NOMO-1 treated with DMSO at 0.1 percent for 48 hours (cell line): ENCODE measurements at regions not wholly inside any gene's neighbourhood (a gene's known extent, or its start where the extent isn't known, plus 50 kb on each side); places are given as distances from the start of the nearest gene placed in this dataset.

Experiments used
- DNase-seq: peaks from one replicate; lab custom pipeline; 2025; ENCODE audit not compliant: unreplicated experiment; lab: John Stamatoyannopoulos, UW

DNA sequence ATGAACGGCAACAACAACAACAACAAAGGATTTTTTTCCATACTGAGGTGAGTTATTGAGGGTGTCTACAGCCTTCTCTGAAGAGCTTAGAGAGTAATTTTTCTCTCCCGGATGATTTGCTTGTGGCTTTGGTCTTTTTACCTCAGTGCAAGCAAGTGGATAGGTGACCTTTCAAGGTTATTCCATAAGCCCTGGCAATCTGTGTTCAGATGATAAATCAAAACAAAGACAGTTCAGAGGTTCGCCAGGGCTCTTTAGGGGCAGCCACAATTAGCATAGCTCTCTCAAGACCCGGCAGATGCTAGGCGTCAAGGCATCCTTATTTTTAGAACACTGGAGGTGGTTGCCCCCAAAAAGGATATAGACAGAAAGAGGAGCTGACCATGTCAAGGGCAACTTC lies 417.9 kb upstream of the C9orf72 start:
- DNase-seq = no peak

DNA sequence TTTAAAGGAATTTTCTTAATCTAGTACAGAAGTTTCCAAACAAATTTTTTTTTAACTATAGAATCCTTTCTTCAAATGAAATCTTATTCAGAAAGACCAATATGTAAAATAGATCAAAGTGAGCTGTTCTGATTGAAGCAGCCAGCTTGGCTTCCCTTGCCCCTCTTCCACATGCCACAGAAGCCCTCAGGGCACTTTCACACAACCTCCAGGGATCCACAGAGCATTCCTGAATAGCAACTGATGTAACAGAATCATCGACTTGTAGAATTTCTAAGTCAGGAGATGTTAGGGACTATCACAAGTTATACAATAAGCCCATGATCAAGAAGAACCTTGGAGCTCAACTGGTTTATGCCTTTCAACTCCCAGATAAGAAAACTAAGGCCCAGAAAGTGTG lies 427.8 kb upstream of the C9orf72 start:
- DNase-seq = no peak

DNA sequence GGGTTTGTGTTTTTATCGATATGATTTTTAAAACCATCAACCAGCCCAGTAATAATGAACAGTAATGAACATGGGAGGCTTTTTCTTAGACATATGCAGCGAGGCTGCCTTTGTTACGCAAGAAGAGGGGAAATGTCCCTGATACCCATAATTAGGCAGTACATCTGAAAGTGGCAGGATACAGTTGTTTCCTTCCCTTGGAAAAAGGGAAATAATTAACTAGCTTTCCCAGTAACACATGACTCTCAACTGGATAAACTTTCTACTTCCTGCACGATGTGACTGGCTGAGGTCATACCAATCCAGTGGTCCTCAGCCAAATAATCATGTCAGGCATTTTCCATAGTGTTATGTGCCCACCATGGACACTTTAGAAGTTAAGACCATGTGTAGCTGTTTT lies 431.6 kb upstream of the C9orf72 start:
- DNase-seq = no peak

DNA sequence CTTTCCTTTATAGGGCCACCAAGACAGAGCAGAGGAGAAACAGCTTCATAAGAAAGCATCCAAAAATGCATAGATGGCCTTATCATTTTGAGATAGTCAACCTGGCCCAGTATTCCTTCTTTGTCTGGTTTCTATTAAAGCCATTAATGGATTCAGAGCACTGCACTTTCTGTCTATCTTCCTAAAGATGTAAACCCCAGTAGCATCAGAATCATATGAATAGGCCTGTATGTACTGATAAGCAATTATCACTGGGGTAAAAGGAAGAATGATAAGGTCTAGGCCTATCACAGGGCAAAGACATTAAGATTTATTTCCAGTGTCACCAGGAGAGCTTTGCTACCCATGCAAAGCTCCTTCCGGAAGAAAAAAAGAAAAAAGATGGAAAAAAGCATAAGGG lies 432.5 kb upstream of the C9orf72 start:
- DNase-seq = no peak

DNA sequence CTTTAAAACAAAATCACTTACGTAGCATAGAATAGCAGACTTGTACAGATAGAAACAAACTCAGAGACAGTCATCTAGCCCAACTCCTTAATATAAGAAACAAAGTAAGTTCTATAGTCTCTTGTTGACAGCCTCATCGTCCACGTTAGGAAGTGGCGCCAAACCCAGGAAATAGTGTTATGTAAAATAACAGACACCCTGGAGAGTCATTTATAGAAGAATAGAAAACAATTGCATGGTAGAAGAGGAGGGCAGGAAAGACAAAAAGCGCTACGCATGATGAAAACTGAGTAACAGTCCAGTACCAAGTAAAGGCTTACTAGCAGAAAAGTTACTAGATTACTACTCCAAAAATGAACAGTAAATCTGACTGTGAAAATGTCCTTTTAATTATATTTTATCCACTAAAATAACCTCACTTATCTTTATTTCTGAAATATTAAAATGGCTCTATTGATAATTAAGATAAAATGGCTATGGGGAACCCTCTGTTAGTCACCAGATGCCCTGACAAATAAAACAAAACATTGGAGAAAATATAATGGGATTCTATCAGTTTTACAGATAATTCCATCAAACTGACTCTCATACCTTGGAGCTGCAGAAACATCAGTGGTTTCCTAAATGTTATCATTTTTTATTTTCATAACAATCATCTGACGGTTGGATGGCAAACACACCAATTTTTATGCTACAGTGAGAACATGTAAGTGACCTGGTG lies 434.0 kb upstream of the C9orf72 start:
- no peak for DNase-seq

DNA sequence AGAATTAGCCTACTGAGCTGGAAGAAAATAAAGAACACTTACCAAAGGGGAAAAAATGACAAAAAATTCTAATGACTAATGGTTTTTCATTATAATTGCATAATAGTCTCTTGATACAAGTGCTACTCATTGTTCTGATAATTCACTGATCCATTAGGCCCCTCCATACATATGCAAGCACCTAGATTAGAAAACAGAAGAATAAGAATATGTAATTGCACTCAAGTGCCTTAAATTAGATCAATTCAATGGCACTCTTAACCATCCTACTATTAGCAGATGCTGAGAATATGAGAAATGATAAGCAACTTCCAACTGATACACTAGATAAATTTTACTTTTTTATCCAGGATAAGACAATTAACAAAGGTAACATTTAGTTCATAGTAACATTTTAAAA lies 440.9 kb upstream of the C9orf72 start:
- no peak for DNase-seq

DNA sequence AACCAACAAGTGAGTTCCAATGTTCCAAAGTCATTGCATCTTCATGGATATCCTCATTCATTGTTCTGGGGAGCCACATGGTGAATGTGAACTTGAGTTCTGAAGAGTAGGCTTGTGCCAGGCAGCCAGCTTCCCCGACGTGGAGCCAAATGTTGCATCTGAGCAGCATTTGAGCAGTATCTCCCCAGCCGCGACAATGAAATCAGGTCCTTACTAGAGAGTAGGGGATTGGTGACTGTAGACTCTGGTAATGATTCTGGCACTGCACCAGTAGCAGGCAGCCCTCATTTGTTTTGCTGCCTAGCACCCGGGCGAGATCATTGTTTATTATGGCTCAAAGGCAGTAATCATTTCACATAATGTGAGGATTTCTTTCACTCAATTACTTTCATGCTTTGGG lies 451.4 kb upstream of the C9orf72 start:
- DNase-seq = no peak

DNA sequence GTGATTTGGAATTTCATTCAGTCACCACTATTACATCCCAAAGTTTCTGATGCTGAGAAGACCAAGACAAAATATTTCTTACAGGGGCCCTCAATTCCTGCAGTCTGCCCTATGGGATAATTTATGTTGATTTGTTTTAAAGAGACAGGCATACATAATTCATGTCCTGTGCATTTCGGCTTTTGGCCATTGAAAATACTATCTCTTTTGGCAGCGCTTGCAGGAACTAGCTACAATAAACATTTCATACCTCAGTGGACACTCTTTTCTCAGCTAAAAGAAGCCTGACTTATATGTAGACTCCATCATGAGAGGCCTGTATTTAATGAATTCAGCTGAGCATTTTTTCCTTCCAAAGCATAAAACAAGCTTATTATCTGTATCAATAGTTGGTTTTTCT lies 451.9 kb upstream of the C9orf72 start:
- DNase-seq = no peak

DNA sequence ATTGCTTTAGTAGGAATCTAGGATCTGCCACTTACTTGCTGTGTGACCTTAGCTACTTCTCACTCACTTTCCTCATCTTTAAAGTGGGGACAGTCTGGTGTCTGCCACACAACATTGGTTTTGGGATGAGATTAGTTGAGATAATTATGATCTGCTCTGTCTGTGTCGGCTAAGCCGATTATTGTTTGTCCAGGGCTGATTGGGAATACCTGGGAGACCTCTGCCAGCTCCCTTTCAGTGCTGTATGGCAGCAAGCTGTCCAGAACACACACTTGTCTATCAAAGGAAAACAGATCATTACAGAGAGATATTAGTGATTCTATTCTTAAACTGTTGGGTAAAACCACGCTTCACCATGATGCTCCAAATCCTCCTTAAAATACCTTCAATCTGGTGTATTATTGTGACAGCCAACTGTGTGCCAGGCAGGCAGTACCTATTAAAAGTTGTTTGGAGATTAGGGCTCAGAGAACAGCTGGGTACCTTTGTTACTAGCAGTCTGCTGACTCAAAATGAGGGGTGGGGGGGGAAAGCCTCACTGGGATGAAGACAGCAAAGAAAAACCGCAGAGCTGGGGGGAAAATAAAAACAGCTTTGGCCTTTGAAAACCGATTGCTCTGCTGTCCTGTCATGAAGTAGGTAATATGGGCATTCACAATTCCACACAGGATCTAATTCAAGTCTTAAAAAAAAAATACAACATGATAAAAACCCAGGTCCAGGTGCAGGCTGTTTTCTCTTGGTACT lies 458.4 kb upstream of the C9orf72 start:
- DNase-seq = no peak

DNA sequence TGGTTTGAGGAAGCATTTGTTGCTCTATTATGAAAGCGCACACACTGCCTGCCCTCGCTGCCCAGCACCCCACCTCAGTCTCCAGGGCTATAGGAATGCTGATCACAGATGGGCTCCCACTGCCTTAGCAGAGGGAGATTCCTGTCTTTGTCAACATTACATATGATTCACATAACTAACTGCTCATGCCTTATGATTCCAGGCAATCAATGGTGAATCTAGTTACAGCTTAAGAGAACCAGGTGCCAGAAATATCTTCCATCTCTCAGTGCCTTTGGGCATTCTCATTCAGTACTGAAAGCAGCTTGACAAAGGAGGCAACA lies 458.9 kb upstream of the C9orf72 start:
- DNase-seq = no peak

DNA sequence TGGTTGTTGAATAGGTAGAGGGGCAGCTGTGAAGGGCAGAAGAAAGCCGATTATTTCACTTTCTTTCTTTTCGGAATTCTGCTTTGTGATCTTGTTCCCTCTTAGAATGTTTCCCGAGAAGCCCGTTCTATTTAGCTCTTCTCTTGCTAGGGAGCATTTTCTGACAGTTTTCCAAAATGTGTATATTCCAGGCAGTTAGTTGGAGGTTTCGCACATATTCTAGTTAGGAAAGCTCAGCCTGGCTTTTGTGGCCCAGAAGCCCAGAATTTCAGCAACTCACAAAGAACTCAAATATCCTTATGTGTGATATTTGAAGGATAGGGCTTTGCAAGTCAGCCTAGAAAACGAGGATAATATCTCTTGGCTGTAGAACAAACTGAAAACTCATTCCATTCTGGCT lies 461.0 kb upstream of the C9orf72 start:
- DNase-seq = no peak

DNA sequence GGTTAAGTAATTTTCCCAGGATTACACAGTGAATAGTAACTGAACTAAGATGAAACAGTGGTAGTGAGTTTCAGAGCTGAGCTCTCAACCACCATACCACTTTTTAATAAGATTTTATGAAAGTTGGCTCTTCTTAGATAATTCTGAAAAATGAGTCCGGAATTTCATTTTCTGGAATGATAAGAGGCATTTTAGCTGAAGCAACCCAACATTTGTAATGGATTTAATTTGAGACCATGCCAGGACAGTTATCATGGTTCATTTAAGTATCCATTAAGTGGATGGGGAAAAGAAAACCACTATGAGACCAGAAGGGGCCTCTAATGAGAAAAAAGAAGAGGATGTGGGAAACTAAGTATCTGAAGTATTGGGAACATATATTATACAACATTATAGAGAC lies 464.7 kb upstream of the C9orf72 start:
- DNase-seq = no peak

DNA sequence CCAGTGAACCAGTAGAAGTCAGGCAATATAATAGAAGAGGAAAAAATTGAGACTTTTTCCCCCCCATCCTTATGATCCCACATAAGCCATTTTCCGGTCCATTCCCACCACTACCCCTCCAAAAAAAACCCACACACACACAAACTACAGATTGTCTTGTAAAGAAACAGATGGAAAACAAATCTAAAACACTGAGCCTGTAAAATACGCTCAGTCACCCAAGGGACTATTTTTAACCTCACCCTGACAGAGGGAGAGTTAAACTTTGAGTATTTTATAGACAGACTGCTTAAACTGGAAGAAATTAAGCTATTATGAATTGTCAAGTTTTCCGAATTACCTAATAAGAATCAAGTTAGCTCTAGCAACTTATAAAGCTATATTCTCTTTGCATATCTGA lies 471.8 kb upstream of the C9orf72 start:
- DNase-seq = no peak

DNA sequence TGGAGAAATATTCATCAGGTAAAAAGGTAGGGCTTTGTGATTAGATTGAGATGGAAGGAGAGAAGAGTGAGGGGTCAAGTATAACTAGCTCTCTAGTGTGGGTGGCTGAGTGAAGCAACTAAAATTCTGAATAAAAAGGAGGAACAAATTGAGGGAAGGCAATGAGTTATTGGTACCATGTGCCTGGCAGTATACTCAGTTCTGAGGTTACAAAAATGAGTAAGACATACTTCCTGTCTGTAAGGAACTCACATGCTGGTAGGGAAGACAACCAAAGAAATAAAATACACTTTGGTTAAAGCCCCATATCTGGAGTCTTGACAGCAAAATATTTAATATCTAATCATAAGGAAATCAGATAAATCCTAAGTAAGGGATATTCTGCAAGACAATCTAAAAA lies 476.8 kb upstream of the C9orf72 start:
- no peak for DNase-seq

DNA sequence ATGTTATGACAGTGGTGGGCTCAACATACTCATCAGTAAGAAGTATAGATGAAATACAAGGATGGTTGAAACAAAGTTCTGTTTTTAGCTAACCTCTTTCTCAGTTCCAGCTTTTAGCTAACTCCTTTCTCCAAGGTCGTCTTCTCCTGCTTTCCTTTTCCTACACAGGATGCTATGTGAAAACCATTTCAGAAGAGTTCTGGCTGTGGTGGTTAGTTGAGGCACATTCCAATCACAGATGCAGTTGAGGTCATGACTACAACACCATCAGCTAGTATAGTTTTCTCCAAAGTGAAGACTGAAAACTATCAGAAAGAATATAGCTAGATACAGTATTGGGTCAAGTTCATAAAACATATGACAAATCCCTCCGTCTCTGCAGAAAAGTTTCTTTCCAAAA lies 477.7 kb upstream of the C9orf72 start:
- no peak for DNase-seq

DNA sequence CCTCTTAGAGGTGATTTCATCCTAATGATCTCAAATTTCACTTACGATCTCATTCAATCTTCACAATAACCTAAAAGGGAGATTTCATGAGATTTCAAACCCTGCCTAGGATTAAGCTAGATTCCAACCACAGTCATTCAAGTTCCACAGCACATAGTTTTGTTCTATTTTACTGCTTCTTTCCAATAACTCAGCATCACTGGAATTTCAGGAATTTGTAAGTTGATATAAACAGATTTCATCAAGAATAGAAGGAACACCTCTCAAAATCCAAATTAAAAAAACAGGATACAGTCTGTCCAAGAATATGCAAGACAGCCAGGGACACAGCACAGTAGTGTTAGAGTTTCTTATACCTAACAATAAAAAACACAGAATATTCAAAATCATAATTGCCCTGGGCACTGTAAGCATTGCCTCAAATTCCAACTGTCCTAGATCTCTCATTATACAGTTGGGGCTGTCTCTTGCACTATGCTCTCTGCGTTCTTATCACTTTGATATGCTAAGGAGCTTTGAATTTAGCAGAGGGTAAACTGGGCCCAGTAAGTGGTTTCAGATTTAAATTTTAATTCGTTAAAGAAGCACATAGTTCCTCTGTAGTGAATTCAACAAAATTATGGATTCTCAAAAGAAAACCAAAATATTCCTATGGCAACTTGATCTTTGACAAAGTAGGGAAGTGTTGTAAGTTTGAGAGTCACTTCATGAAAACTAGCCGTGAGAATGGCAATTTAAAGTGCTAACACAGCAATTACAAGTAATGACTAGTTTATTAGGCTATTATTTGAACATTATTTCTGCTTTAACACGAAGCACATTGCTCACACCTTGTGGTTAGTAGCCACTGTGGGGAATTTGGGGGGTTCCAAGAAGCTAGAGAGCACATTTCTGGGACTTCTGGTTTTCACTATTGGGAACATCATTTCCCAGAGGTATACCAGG lies 478.6 kb upstream of the C9orf72 start:
- no peak for DNase-seq

DNA sequence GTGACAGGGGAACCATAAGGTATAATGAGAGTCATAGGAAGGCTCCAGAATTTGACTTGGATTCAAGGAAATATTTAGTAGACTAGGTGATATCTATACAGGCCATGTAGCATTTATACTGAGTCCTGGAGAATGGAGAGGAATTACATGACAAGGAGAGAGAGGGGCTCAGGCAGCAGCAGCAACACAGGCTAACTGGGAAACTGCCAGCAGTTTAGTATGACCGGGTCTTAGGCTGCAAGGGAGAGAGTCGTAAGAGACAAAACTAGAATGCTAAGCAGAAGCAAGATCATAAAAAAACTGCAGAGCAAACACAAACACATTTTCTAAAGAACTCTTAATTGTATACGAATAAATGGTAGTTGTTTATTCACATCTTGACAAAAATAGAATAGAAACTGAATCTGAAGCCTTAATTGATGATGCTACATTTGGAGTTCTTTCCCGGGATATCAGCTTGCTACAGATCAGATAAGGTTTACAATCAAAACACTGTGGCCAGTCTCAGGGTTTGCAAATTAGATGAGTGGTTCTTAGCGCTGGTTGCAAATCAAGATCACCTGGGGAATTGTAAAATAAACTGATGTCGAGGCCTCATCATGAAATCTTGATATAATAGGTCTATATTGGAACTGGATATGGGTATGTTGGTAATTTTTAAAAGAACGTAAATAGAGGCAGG lies 480.0 kb upstream of the C9orf72 start:
- DNase-seq = no peak

DNA sequence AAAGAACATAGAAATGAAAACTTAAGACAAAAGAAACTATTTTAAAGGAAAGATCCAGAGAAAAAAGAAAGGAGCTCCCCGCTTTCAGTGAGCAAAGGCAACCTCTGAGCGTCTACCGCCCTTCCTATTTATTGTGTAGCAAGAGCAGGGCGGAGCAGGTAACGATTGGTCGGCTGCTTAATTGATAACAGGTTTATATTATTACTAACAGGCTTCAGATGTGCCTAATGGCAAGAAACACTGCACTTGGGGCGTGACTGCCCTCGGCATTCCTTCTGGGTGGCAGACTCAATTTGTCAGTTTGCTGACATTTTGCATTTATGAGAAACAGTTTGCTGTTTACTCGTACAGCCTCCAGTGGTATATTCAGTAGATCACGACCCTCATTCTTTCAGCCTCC lies 482.7 kb upstream of the C9orf72 start:
- DNase-seq = no peak

DNA sequence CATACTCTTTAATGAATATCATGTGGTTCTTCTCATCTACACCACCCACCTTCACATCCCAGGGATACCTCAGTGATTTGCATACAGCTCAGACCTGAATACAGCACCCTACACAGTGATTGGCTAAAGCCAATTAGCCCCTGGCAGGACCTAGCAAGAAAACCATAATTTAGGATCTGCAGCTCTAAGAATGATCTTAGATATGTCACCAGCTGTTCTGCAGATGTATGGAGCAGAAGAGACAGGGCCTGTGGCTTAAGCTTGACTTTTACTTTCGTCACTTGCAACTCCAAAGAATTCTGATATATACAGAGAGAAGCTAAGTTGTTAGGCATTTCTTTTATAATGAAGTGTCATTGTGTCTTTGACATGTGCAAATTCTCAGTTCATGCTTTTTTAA lies 483.2 kb upstream of the C9orf72 start:
- DNase-seq = no peak

DNA sequence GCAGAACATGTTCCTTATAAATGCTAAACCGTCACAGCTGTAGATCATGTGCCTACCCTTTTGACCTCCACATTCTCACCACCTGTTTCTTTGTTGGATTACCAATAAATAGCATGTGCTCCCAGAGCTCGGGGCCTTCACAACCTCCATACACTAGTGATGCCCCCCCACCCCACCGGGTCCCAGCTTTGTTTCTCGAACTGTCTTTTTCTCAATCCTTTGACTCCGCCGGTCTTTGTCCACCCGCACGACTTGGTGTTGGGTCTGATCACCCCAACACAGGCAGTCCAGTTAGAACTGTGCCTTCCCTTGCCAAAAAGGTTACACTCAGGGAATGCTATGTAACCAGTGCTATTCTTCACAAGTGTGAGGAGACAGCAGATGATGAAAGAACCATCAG lies 485.9 kb upstream of the C9orf72 start:
- DNase-seq = no peak

DNA sequence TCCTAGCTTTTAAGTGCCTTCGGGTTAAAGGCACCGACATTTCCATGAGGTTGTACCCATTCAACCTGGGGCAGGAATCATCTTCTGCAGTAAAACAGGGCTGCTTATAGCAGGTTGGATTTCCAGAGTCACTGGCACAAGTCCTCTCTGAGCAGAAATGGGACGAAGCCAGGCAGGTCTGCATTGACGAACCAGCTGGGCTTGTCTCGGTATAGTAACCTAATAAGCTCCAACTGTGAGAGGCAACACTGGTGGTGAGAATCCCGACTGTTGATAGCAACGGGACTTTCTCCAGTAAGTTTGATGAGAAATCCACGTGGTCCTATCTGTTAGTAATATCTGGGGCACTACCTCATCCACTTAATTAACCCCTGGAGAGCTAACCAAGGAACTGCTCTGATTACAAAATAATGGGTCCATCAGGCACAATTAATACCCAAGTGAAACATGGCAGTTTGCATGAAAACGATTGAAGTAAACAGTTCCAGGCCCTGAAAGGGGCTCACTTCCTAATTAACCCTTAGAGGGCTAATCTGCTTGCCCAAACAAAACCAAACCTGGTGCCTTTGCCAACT lies 491.0 kb upstream of the C9orf72 start:
- no peak for DNase-seq
